Keratinocyte (primary cell): ENCODE measurements at regions not wholly inside any gene's neighbourhood (a gene's known extent, or its start where the extent isn't known, plus 50 kb on each side); places are given as distances from the start of the nearest gene placed in this dataset.

ENCODE experiments used
- DNase-seq: peaks from one replicate; pipeline ENCODE4 v3.0.0-alpha.2; 2011; ENCODE audit warnings: low read depth, missing footprints, low spot score
- FAIRE-seq: peaks from 2 replicates; lab custom pipeline; 2011; peaks lifted over from hg19 to GRCh38; lab: Jason Lieb, UNC
- H2AFZ ChIP-seq: 2 replicates; pipeline ENCODE4 v1.6.0; 2012; ENCODE audit warnings: low read length, control low read depth, inconsistent platforms; ENCODE audit not compliant: control insufficient read depth
- H3K27ac ChIP-seq: 2 replicates; pipeline ENCODE4 v1.5.1; 2011; ENCODE audit warnings: low read length; ENCODE audit not compliant: control insufficient read depth, insufficient read depth
- H3K27me3 ChIP-seq: 3 replicates; pipeline ENCODE4 v1.6.0; 2011; ENCODE audit warnings: low read length; ENCODE audit not compliant: control insufficient read depth, insufficient read depth; ENCODE audit errors: extremely low read depth
- H3K36me3 ChIP-seq, 2 experiments: 2 replicates in 1 of 2; 3 replicates in 1 of 2; pipeline ENCODE4 v1.5.1; 2011; ENCODE audit warnings: low read length in 2 of 2, mild to moderate bottlenecking in 1 of 2; ENCODE audit not compliant: control insufficient read depth in 2 of 2, insufficient read depth in 2 of 2; ENCODE audit errors: extremely low read depth in 1 of 2
- H3K4me1 ChIP-seq: 3 replicates; pipeline ENCODE4 v1.5.1; 2011; ENCODE audit warnings: low read length; ENCODE audit not compliant: control insufficient read depth, insufficient read depth; ENCODE audit errors: extremely low read depth
- H3K4me2 ChIP-seq: 3 replicates; pipeline ENCODE4 v1.6.0; 2011; ENCODE audit warnings: low read depth, low read length; ENCODE audit not compliant: control insufficient read depth, insufficient read depth; ENCODE audit errors: extremely low read depth
- H3K4me3 ChIP-seq, 3 experiments: fragments of 200-600 bp in 1 of 3; sonication (generic) in 1 of 3; 2 replicates in 2 of 3; 3 replicates in 1 of 3; pipeline ENCODE4 v1.5.1; 2011 to 2016; ENCODE audit warnings: low read length in 3 of 3, mild to moderate bottlenecking in 3 of 3, control low read depth in 2 of 3, inconsistent platforms in 1 of 3, low read depth in 1 of 3, mixed read lengths in 1 of 3, mixed run types in 1 of 3, moderate library complexity in 1 of 3; ENCODE audit not compliant: control insufficient read depth in 2 of 3, insufficient read depth in 2 of 3; ENCODE audit errors: extremely low read depth in 1 of 3
- H3K79me2 ChIP-seq: 2 replicates; pipeline ENCODE4 v1.6.0; 2012; ENCODE audit warnings: low read length; ENCODE audit not compliant: control insufficient read depth, insufficient read depth
- H3K9ac ChIP-seq: 3 replicates; pipeline ENCODE4 v1.6.0; 2011; ENCODE audit warnings: low read length; ENCODE audit not compliant: control insufficient read depth, insufficient read depth; ENCODE audit errors: extremely low read depth
- H3K9me1 ChIP-seq: 3 replicates; pipeline ENCODE4 v1.6.0; 2011; ENCODE audit warnings: low read length; ENCODE audit not compliant: control insufficient read depth, insufficient read depth; ENCODE audit errors: extremely low read depth
- H3K9me3 ChIP-seq: 2 replicates; pipeline ENCODE4 v1.5.1; 2012; ENCODE audit warnings: low read depth, low read length; ENCODE audit not compliant: control insufficient read depth
- H4K20me1 ChIP-seq: 3 replicates; pipeline ENCODE4 v1.6.0; 2011; ENCODE audit warnings: low read length; ENCODE audit not compliant: control insufficient read depth, insufficient read depth; ENCODE audit errors: extremely low read depth
- CTCF ChIP-seq, 3 experiments: IDR thresholded peaks in 1 of 3; conservative IDR thresholded peaks in 1 of 3; optimal IDR thresholded peaks in 1 of 3; 2 replicates in 2 of 3; 3 replicates in 1 of 3; pipeline versions ENCODE3 to v1.5.1; 2011; ENCODE audit warnings: low read length in 3 of 3, mild to moderate bottlenecking in 3 of 3, moderate library complexity in 2 of 3, control low read depth in 1 of 3, inconsistent platforms in 1 of 3; ENCODE audit not compliant: insufficient read depth in 2 of 3; ENCODE audit errors: extremely low read depth in 1 of 3
- EZH2 ChIP-seq: IDR thresholded peaks from one replicate; pipeline ENCODE4 v1.6.1; 2012; ENCODE audit warnings: inconsistent platforms, mild to moderate bottlenecking, low read length, moderate library complexity
- dilution Hi-C: fragments of 300-500 bp; cut with MboI; formaldehyde crosslinking; loops from one replicate; pipeline ENCODE4 v1.7.0; 2020; ENCODE audit warnings: low sequenced_read_pairs; ENCODE audit not compliant: extremely low pct_ligation_motif_present

GRCh38 chr4:85165808-85166207 is 199.3 kb upstream of the WDFY3 start:
- Histone ChIP-seq H3K9me3 (no peaks in the 10 kb centered on the region), H3K27ac (no peak overlapping the region), H3K9me1 (no peaks in the 10 kb centered on the region), H2AFZ (no peak overlapping the region), H4K20me1 (no peaks in the 10 kb centered on the region), H3K79me2 (no peaks in the 10 kb centered on the region), H3K9ac (no peak overlapping the region), H3K36me3 (no peaks in the 10 kb centered on the region), H3K4me3 (no peak overlapping the region), H3K4me2 (no peak overlapping the region), H3K4me1 (peaks cover 11% of the 10 kb centered on the region), H3K27me3 (no peaks in the 10 kb centered on the region)
- no peak for FAIRE-seq
- TF ChIP-seq CTCF (optimal IDR thresholded peaks at IDR 0.05 in 1 of 3, IDR thresholded peaks at IDR 0.05 in 1 of 3, conservative IDR thresholded peaks at IDR 0.05 in 1 of 3; ENCODE audit: extremely low read depth in 1 of 3, insufficient read depth in 2 of 3, low read length in 3 of 3) (peak in 2 of 3 experiments; percentile 32 to 52), EZH2 (no peak)
- dilution Hi-C loops, result loop anchor here (25.0 kb wide), 1 partner anchor 196 kb away; no protein-coding TSS in a partner anchor
- DNase-seq, result no peak

GRCh38 chr4:85166318-85166717 is 199.8 kb upstream of the WDFY3 start:
- no peak for FAIRE-seq
- no peak for DNase-seq
- Histone ChIP-seq H3K27me3 (no peaks in the 10 kb centered on the region), H3K9ac (no peak overlapping the region), H3K27ac (no peak overlapping the region), H4K20me1 (no peaks in the 10 kb centered on the region), H3K4me3 (no peak overlapping the region), H3K9me3 (no peaks in the 10 kb centered on the region), H3K4me1 (peaks cover 13% of the 10 kb centered on the region), H3K9me1 (no peaks in the 10 kb centered on the region), H3K79me2 (no peaks in the 10 kb centered on the region), H2AFZ (no peak overlapping the region), H3K36me3 (no peaks in the 10 kb centered on the region), H3K4me2 (no peak overlapping the region)
- TF ChIP-seq EZH2, result no peak
- no peak for TF ChIP-seq CTCF (optimal IDR thresholded peaks at IDR 0.05 in 1 of 3, IDR thresholded peaks at IDR 0.05 in 1 of 3, conservative IDR thresholded peaks at IDR 0.05 in 1 of 3; ENCODE audit: extremely low read depth in 1 of 3, insufficient read depth in 2 of 3, low read length in 3 of 3)
- dilution Hi-C loops, result loop anchor here (25.0 kb wide), 1 partner anchor 196 kb away; no protein-coding TSS in a partner anchor
